Neural cell (in vitro differentiated cells): ENCODE measurements at regions not wholly inside any gene's neighbourhood (a gene's known extent, or its start where the extent isn't known, plus 50 kb on each side); places are given as distances from the start of the nearest gene placed in this dataset.

Experiments used
- RAD21 ChIP-seq: fragments of 450-650 bp; conservative IDR thresholded peaks from 2 replicates; pipeline ENCODE4 v1.6.1; 2014; ENCODE audit warnings: antibody characterized with exemption, mild to moderate bottlenecking, moderate library complexity
- TF ChIP-seq, protein P1 (sequence below): fragments of 450-650 bp; IDR thresholded peaks from 2 replicates; pipeline ENCODE4 v1.5.1; 2014; ENCODE audit warnings: antibody characterized with exemption, mild to moderate bottlenecking, moderate library complexity; ENCODE audit not compliant: poor library complexity, severe bottlenecking

DNA sequence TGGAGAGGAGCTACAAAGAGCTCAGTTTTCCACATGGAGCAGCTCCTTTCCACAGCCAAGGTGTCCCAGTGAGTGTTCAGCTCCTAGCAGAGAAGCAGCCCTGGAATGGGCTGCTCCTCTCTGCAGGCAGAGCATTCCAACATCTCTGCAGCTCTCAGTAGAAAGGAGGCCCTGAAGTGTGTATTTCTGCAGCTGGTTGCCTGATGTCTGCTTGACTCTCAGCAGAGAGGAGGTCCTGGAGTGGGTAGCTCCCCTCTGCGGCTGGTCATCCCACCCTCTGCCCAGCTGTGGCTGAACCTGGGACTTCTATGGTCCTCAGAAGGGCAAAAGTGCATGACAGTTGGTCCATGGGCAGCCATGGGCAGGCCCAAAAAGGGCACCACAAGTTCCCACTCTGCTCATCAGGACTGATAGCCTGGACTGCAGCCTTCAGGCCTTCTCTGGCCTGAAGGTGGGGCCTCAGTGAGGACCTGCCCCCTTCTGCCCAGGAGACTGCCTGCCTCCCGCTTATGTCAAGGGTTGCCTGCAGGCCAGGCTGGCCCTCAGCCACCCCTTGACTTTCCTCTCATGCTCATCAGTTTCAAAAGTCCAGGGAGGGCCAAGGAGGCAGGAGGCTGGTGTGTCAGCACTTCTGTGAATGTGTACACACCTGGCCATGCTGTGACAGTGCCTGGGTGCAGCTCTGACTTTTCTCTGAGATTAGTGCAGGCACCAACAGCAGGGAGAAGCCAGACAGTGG, 605.9 kb upstream of the FAM174A start:
- TF ChIP-seq RAD21: no peak
- TF ChIP-seq, protein P1, sequence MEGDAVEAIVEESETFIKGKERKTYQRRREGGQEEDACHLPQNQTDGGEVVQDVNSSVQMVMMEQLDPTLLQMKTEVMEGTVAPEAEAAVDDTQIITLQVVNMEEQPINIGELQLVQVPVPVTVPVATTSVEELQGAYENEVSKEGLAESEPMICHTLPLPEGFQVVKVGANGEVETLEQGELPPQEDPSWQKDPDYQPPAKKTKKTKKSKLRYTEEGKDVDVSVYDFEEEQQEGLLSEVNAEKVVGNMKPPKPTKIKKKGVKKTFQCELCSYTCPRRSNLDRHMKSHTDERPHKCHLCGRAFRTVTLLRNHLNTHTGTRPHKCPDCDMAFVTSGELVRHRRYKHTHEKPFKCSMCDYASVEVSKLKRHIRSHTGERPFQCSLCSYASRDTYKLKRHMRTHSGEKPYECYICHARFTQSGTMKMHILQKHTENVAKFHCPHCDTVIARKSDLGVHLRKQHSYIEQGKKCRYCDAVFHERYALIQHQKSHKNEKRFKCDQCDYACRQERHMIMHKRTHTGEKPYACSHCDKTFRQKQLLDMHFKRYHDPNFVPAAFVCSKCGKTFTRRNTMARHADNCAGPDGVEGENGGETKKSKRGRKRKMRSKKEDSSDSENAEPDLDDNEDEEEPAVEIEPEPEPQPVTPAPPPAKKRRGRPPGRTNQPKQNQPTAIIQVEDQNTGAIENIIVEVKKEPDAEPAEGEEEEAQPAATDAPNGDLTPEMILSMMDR: no peak
